GM19372 (cell line): ENCODE measurements at regions not wholly inside any gene's neighbourhood (a gene's known extent, or its start where the extent isn't known, plus 50 kb on each side); places are given as distances from the start of the nearest gene placed in this dataset.
"Not testable (repeated sequence)": the region's sequence is repeated elsewhere in the genome, so short reads cannot be mapped to it uniquely, and the experiment has no call there.

Source experiments
- ATAC-seq: cut with Tn5 transposase; IDR thresholded peaks from one replicate; pipeline ENCODE4 v1.9.1; 2021; ENCODE audit warnings: mild to moderate bottlenecking, low read depth, moderate library complexity; ENCODE audit not compliant: unreplicated experiment

DNA sequence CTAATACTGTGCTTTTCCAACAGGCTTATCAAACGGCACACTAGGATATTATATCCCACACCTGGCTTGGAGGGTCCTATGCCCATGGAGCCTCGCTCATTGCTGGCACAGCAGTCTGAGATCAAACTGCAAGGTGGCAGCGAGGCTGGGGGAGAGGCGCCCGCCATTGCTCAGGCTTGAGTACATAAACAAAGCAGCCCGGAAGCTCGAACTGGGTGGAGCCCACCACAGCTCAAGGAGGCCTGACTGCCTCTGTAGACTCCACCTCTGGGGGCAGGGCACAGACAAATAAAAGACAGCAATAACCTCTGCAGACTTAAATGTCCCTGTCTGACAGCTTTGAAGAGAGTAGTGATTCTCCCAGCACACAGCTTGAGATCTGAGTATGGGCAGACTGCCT lies 128.0 kb upstream of the CAV2 start:
- not testable (repeated sequence) for ATAC-seq

DNA sequence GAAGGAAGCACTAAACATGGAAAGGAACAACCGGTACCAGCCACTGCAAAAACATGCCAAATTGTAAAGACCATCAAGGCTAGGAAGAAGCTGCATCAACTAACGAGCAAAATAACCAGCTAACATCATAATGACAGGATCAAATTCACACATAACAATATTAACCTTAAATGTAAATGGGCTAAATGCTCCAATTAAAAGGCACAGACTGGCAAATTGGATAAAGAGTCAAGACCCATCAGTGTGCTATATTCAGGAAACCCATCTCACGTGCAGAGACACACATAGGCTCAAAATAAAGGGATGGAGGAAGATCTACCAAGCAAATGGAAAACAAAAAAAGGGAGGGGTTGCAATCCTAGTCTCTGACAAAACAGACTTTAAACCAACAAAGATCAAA lies 126.3 kb upstream of the CAV2 start:
- ATAC-seq, result not testable (repeated sequence)

DNA sequence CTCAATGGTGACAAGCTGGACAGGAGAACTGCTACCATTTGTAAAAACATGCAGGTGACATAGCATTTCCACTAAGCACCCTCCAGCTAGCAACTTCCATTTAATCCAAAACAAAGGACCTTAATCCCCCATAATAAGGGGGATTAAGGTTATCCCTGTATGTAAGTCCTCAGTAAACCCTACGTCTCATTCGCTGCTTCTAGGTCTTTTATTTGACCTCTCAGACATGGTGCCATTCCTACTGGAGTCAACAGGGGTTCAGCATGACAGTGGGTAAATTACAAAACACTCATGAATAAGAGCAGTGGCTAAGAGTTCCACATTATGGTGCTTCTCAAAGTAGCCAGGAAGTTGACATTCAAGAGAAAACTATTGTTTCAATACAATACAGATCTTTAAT lies 121.8 kb upstream of the CAV2 start:
- no peak for ATAC-seq

DNA sequence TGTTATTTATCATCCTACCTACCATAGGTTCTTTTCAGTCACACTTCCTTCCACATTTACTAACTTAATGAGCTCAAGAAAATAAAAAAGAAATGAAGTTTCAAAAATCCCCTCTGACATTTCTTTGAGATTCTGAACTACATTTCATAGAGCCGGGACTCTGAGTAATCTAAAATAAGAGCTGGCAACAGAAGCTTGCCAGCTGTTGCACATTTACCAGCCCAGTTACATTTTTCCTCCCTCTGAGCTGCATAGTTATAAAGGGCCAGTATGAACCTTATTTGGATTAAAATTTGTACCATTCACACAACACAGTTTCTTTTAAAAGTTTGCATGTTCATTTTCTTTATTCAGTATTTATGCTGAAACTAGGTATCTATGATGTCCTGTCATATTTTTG lies 119.5 kb upstream of the CAV2 start:
- no peak for ATAC-seq

DNA sequence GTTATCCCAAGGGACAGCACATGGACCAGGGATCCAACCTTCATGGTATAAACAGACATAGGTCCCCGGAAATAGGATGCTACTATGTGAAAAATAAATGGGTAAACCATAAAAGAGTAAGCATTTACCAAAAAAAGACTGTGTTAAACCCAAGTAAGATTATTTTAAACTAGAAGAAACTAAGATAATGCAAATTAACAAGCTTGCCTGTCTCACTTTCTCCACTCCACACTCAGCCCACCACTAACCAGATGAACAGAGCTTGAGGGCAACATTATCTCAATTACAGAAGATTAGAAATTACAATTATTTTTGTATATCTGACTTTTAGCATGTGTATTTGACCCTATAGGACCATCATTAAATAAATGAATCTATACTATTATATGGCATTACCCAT lies 117.2 kb upstream of the CAV2 start:
- no peak for ATAC-seq

DNA sequence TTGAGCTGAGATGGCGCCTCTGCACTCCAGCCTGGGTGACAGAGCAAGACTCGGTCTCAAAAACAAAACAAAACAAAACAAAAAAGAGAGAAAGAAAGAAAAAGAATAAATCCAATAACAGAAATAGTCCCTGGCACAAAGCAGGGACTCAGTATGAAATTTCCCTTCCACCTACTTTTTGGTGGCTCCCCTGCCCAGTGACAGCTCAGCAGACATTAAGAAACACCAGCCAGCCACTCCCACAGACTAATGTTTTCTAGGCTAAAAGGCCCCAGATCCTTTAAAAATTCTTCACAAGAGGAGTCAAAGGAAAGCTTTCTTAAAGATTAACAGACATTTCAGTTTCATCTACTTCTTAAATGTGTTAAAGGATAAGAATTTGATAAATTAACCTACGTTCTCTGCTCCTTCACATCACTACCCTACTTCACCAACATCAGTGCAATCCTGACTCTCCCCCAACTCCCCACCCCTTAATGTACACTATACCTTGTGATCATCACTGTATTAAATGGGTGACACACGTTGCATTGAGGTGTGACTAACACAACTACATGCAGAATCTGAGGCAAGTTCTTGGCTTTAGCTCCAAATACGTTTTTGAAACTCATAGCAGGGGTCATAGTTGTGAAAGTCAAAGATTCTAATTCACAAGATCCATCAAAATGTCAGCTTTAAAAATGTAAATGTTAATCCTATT lies 114.5 kb upstream of the CAV2 start:
- ATAC-seq, result no peak

DNA sequence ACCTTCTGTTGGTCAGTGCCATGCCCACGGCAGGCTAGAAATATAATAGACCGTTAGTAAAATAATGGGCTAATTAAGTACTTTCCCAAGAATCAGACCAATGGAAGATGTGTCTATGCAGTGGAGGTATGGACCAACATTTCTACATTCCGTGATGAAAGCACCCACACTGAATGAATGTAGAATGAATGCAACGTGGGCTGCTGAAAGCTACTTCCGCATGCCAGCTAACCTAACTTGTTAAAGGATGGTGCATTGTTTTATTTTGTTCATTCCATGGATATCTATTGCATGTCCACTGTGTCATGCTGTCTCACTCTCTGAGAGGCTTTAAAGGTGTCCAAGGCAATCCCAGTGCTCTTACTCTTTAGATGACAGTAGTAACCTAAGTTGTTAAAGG lies 112.9 kb upstream of the CAV2 start:
- ATAC-seq, result no peak

DNA sequence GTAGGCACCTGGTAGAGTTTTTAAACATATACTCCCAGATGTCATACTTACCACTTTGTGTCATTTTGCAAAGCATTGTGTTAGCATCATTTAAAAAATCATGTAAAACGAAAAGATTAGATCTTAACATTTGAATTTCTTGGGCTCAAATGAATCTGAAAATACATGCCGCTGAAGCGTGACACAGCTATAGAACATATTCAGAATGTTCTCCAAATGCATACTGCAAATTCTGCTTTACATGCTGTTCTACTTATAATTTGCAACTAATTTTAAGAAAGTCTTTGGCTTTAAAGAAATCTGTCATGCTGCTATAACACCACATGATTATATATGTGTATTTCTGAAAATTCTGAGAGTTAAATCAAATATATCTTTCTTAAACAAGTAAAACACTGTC lies 109.2 kb upstream of the CAV2 start:
- ATAC-seq, result no peak

DNA sequence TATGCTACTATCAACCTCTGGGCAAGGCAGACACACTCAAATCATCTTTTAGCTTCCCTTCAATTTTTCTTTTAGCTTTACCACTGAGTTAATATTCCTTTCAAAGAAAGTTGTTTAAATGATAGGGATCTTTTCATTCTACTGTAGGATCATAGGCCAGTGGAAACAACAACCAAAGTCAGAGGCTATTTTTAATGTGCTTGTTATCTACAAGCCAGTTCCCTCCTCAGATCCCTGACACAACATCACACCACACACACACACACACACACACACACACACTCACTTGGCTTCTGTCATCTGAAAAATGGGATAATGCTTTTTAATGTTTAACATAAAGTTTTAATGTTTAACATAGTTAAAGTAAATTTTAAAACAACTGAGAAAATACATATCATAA lies 106.7 kb upstream of the CAV2 start:
- no peak for ATAC-seq

DNA sequence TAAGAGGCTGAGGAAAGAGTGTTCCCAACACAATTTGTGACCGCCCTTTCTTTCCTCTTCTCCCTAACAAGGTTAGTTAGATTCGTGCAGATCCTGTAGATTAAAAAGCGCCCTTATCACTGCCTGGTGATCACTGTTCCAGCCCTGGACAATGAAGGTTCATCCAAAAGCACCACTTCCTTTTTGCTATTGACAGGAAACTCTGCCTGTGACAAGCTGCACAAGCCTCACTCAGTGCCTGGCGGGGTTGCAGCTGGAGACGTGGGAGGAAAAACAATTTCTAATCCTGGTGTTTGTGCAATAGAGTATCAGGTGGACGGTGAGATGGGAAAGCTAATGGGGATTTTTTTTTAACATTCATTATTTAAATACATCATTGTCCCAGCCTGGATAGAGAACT lies 105.9 kb upstream of the CAV2 start:
- no peak for ATAC-seq

DNA sequence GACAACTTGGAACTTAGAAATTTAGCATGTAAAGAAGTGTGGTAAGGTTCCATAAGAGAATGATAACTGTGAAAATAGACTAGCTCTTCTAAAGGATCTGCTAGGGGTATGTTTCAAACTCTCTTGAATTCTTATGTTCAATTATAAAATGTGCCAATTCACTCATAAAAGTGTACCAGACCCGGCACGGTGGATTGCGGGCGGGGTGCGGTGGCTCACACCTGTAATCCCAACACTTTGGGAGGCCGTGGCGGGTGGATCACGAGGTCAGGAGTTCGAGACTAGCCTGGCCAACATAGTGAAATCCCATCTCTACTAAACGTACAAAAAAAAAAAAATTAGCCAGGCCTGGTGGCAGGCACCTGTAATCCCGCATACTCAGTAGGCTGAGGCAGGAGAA lies 105.4 kb upstream of the CAV2 start:
- ATAC-seq, result no peak

DNA sequence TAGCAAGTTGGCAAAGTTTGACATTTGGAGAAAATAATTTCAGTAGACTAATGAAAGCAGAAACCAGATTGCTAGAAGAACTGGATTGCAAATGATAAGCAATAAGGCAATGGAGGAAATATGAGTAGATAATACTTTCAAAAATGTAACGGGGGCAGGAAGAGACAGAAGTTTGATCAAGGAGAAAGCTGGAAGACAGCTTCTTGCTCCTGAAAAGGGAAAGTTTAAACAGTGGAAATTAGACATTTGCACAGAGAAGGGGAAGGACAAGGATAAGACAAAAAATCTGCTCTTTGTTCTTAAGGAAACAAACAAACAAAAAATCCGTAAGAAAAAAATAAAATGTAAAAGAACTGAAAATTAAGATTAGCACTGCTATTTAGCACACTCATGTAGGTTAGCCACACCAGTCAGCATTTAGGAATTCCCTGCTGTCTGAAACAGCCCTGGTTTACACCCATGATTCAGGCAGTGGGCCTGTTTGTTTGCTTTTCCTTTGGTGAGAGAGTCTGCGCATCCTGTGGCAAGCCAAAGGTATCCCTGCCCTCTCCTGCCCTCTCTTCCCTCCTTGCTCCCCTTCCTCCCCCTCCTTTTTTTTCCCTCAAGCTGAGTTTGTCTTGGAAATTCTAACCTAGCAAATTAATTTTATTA lies 104.3 kb upstream of the CAV2 start:
- ATAC-seq, result no peak

DNA sequence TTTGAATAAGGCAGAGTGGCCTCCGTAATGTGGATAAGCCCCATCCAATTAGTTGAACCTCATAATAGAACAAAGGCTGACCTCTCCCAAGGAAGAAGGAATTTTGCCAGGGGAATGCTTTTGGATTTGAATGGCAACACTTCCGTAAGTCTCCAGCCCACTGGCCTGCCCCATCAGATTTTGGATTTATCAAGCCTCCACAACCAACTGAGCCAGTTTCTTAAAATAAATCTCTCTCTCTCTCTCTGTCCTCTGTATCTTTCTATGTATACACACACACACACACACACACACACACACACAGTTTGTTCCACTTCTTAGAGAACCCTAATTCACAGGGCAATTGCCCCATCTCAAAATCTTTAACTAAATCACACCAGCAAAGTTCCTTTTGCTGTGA lies 100.9 kb upstream of the CAV2 start:
- ATAC-seq, result no peak

DNA sequence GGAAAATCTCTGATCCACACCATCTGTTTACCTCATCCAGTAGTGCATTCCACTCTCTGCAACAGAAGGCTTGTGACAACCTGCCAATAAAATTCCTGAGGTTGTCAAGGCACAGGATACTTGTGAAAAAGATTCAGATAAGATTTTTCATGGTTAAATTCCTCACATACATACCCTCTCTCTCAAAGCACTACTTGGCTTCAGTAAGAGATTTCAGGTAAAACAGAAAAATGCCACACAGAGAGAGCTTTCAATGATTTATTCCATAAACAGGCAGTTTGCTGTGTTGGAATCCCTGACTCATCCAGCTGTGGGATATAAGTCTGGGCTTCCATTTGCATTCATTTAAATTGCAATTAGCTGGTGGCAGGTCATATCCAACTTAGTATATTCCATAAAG lies 99.7 kb upstream of the CAV2 start:
- ATAC-seq, result no peak

DNA sequence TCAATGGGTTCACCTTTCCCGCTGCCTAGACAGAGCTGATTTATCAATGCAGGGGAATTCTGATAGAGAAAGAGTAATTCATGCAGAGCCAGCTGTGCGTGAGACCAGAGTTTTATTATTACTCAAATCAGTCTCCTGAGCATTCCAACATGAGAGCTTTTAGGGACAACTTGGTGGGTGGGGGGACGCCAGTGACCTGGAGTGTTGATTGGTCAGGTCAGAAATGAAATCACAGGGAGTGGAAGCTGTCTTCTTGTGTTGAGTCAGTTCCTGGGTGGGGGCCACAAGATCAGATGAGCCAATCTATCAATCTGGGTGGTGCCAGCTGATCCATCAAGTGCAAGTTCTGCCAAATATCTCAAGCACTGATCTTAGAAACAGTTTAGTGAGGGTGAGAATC lies 99.0 kb upstream of the CAV2 start:
- ATAC-seq, result no peak

DNA sequence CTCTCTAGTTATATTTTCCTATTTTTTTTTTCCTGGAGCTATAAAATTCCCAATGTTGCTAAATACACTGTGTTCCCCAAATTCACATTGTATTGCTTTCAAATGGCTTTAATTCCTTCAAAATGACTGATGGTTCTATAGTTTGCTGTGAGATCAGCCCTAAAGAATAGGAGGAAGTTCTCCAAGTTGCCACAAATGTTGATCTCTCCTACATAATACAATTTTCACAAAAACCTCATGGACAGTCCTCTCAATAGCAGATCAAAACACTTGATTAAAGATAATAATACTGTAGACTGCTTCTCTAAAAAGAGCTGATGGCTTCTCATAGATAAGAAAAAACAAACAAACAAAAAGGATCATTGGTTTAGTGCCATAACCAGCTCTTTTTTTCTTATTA lies 97.8 kb upstream of the CAV2 start:
- ATAC-seq, result no peak

DNA sequence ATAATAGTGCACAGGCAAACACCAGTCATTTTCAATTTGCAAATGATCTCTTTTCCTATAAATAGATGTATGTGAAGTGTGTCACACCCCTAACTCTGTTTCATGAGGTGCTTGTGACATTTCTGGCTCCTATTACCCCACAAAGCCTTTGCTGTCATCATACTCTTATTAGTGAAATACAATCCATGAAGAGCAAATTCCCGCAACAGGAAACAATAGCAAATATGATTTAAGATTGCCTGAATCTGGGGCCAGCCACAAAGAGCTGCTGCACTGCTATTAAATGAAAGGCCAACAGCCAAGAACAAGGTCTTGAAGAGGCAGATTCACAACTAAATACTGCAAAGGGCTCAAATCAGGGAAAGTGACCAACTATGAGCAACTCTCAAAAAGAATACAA lies 96.3 kb upstream of the CAV2 start:
- no peak for ATAC-seq

DNA sequence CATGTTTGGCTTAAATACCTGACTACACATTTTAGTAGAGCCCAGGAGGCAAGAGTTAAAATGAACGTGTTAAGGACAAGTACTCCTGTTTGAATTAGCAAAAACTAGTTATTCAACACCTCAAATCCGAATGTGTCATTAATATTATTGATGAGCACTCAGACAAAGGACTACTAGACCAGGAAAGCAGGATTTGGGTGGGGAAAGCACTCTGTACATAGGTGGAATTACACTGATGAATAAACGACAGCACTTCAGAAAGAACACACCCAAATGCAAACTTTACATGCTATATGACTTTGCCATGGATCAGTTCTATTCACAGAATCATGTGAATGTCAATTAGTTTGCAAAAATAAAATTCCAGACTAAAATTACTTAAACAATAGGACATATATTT lies 95.1 kb upstream of the CAV2 start:
- no peak for ATAC-seq

DNA sequence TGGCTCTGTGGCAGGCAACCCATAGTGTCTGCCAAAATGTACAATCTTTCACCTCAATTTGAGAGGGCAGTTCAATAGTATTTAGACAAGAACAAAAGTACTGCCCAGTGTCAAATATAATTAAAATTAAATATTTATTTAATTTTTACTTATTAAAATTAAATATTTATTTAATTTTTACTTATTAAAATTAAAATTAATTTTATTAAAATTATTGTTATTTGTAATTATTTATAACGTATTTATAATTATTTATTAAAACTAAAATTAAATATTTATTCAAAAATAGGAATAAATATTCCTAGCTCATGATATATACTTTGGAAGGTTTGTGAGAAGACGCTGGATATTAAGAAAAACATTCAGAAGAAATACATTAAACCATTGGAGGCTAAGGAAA lies 93.7 kb upstream of the CAV2 start:
- ATAC-seq, result no peak

DNA sequence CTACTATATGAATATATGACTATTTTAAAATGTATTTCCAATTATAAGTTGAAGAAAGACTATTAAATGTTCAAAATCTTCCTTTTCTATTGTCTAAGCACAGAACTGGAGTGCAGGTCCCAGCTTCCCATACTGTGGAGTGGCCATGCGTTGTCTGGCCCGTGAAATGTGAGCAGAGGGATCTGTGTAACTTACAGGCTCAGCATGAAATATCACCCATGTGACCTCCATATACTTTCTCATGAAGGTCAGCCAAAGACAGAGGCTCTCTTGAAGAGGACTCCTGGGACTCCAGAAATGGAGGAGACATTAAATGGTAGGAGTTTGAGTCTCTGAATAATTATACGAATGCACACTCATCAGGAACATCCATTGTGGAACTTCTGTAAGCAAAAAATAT lies 92.4 kb upstream of the CAV2 start:
- no peak for ATAC-seq

DNA sequence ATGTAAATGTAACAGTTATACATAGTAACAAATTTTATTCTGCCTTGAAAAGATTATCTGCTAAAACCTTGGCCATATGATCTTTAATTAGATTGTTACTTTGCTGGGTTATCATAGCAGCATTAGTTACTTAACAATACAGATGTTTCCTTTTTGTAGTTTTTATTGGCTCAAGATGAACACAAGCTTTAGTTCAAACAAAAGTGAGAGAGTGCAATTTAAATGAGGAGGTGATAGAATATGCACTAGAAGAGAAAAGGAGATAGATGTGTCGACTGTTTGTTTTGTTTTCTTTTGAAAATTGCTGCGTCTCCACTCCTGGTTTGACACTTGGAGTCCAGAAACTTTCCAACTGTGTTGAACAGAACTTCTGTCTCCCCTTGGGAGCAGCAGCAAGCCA lies 91.4 kb upstream of the CAV2 start:
- no peak for ATAC-seq

DNA sequence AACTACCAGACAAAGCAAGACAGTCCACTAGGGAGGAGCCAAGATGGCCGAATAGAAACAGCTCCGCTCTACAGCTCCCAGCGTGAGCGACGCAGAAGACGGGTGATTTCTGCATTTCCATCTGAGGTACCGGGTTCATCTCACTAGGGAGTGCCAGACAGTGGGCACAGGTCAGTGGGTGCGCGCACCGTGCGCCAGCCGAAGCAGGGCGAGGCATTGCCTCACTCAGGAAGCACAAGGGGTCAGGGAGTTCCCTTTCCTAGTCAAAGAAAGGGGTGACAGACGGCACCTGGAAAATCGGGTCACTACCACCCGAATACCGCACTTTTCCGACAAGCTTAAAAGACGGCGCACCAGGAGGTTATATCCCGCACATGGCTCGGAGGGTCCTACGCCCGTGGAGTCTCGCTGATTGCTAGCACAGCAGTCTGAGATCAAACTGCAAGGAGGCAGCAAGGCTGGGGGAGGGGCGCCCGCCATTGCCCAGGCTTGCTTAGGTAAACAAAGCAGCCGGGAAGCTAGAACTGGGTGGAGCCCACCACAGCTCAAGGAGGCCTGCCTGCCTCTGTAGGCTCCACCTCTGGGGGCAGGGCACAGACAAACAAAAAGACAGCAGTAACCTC lies 90.6 kb upstream of the CAV2 start:
- not testable (repeated sequence) for ATAC-seq
